ENCODE measurements at regions not wholly inside any gene's neighbourhood (a gene's known extent, or its start where the extent isn't known, plus 50 kb on each side); places are given as distances from the start of the nearest gene placed in this dataset.
A peak's percentile ranks its signal among the peaks of the same experiment; 100 is the strongest.

DNA sequence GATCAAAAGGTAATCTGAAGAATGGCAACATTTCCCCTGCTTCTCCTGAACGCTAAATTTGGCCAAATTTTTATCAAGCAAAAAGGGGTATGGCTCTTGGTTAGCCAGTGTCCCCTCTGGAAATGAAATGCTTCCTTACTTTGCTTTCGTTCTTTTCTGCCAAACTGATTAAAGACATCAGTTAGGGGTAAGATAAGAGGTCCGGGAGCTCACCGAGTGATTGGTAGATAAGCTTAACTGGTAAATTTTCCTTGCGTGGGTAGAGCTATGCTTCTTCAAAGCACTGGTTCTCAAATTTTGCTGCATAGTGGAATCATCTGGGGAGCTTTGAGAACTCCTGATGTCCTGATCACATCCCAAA lies 62.7 kb upstream of the MAPRE2 start:
- intact Hi-C loops (cut with micrococcal nuclease; ENCODE audit: unreplicated experiment), result loop anchor here (10.0 kb wide), 1 partner anchor 996 kb away; the partner anchor contains the start of gene RMP24

GRCh38 chr18:34978953-34979608 lies 62.1 kb upstream of the MAPRE2 start:
- no peaks in the 10 kb centered on the region for H3K36me3 ChIP-seq (ENCODE audit: insufficient read depth, low read length)
- TF ChIP-seq EZH2phosphoT487 (IDR thresholded peaks at IDR 0.05; ENCODE audit: borderline replicate concordance, low read depth, low read length) (no peak), CTCF (conservative IDR thresholded peaks at IDR 0.05; ENCODE audit: low read length) (no peak)
- peak overlapping the region; percentile 87 for H3K4me3 ChIP-seq (ENCODE audit: low read depth, low read length, poor library complexity, severe bottlenecking)
- DNase-seq (ENCODE audit: low spot score), result peak; percentile 1
- no peaks in the 10 kb centered on the region for H3K9me3 ChIP-seq (ENCODE audit: low read length)
- no TSS peak for BruUV-seq (replicated peaks)
- H3K79me2 ChIP-seq (ENCODE audit: insufficient read depth, low read depth, low read length), result no peaks in the 10 kb centered on the region
- ChIA-PET CTCF (ENCODE audit: unreplicated experiment) (no interaction called here), POLR2A (interaction anchor here (1.0 to 1.9 kb wide), 2 partner anchors 15 to 61 kb away, joined by 3 to 6 read pairs; no protein-coding TSS in a partner anchor)
- H3K4me2 ChIP-seq (ENCODE audit: low read length), result peak overlapping the region; percentile 99
- H2AFZ ChIP-seq (ENCODE audit: low read length), result peak overlapping the region; percentile 88; the same call in 1 of the 2 replicates
- H3K4me1 ChIP-seq (ENCODE audit: insufficient read depth, low read length, poor library complexity, severe bottlenecking), result peaks cover 12% of the 10 kb centered on the region
- H3K27ac ChIP-seq (ENCODE audit: low read depth, low read length, poor library complexity, severe bottlenecking), result no peak overlapping the region
- no peaks in the 10 kb centered on the region for H3K9me2 ChIP-seq (ENCODE audit: insufficient read depth, low read length)
- H4K20me1 ChIP-seq (ENCODE audit: insufficient read depth, low read length), result no peaks in the 10 kb centered on the region
- intact Hi-C loops (cut with micrococcal nuclease; ENCODE audit: unreplicated experiment), result loop anchor here (10.0 kb wide), 1 partner anchor 996 kb away; the partner anchor contains the start of gene RMP24

More for the DNA sequence above, 62.7 kb upstream of the MAPRE2 start:
- BruUV-seq (replicated peaks), result no TSS peak
- Histone ChIP-seq H3K4me1 (ENCODE audit: insufficient read depth, low read length, poor library complexity, severe bottlenecking) (peaks cover 12% of the 10 kb centered on the region), H3K4me2 (ENCODE audit: low read length) (peak overlapping the region; percentile 99), H3K9me3 (ENCODE audit: low read length) (no peaks in the 10 kb centered on the region), H4K20me1 (ENCODE audit: insufficient read depth, low read length) (no peaks in the 10 kb centered on the region), H3K79me2 (ENCODE audit: insufficient read depth, low read depth, low read length) (no peaks in the 10 kb centered on the region), H3K9me2 (ENCODE audit: insufficient read depth, low read length) (no peaks in the 10 kb centered on the region), H3K4me3 (ENCODE audit: low read depth, low read length, poor library complexity, severe bottlenecking) (peak overlapping the region; percentile 87), H2AFZ (ENCODE audit: low read length) (peak overlapping the region; percentile 88; the same call in 1 of the 2 replicates), H3K27ac (ENCODE audit: low read depth, low read length, poor library complexity, severe bottlenecking) (no peak overlapping the region), H3K36me3 (ENCODE audit: insufficient read depth, low read length) (no peaks in the 10 kb centered on the region)
- DNase-seq (ENCODE audit: low spot score), result no peak
- TF ChIP-seq CTCF (conservative IDR thresholded peaks at IDR 0.05; ENCODE audit: low read length) (no peak), EZH2phosphoT487 (IDR thresholded peaks at IDR 0.05; ENCODE audit: borderline replicate concordance, low read depth, low read length) (no peak)
- POLR2A ChIA-PET, result interaction anchor here (1.9 kb wide), 1 partner anchor 62 kb away, joined by 6 read pairs; no protein-coding TSS in a partner anchor
- CTCF ChIA-PET (ENCODE audit: unreplicated experiment), result no interaction called here

- peaks cover 12% of the 10 kb centered on the region for H3K4me1 ChIP-seq (ENCODE audit: insufficient read depth, low read length, poor library complexity, severe bottlenecking)
- ChIA-PET CTCF (ENCODE audit: unreplicated experiment) (interaction anchor here (0.9 kb wide), 1 partner anchor 10 kb away, joined by 3 read pairs; no protein-coding TSS in a partner anchor), POLR2A (interaction anchor here (0.6 kb wide), 1 partner anchor 340 kb away, joined by 3 read pairs; no protein-coding TSS in a partner anchor)
- TF ChIP-seq EZH2phosphoT487 (IDR thresholded peaks at IDR 0.05; ENCODE audit: borderline replicate concordance, low read depth, low read length) (no peak), CTCF (conservative IDR thresholded peaks at IDR 0.05; ENCODE audit: low read length) (no peak)
- H3K79me2 ChIP-seq (ENCODE audit: insufficient read depth, low read depth, low read length), result no peaks in the 10 kb centered on the region
- no peak overlapping the region for H3K27ac ChIP-seq (ENCODE audit: low read depth, low read length, poor library complexity, severe bottlenecking)
- no peak overlapping the region for H2AFZ ChIP-seq (ENCODE audit: low read length)
- H3K4me2 ChIP-seq (ENCODE audit: low read length), result no peak overlapping the region
- H3K36me3 ChIP-seq (ENCODE audit: insufficient read depth, low read length), result no peaks in the 10 kb centered on the region
- no peaks in the 10 kb centered on the region for H3K9me3 ChIP-seq (ENCODE audit: low read length)
- intact Hi-C loops (cut with micrococcal nuclease; ENCODE audit: unreplicated experiment), result no loop called here
- no TSS peak for BruUV-seq (replicated peaks)
- H4K20me1 ChIP-seq (ENCODE audit: insufficient read depth, low read length), result no peaks in the 10 kb centered on the region
- no peak overlapping the region for H3K4me3 ChIP-seq (ENCODE audit: low read depth, low read length, poor library complexity, severe bottlenecking)
- no peak for DNase-seq (ENCODE audit: low spot score)
- H3K9me2 ChIP-seq (ENCODE audit: insufficient read depth, low read length), result no peaks in the 10 kb centered on the region
These were observed 59.7 kb upstream of the MAPRE2 start for GRCh38 chr18:34981487-34981886.
